ENCODE measurements at regions not wholly inside any gene's neighbourhood (a gene's known extent, or its start where the extent isn't known, plus 50 kb on each side); places are given as distances from the start of the nearest gene placed in this dataset.

GRCh38 chr6:94050515-94050914, 631.2 kb upstream of the EPHA7 start:
- H3K9me3 ChIP-seq, result no peaks in the 10 kb centered on the region
- no peaks in the 10 kb centered on the region for H3K36me3 ChIP-seq
- no peak overlapping the region for H3K27ac ChIP-seq
- no peak for DNase-seq
- no peaks in the 10 kb centered on the region for H3K4me1 ChIP-seq (ENCODE audit: insufficient read depth)
- intact Hi-C loops (cut with DNase I), result no loop called here
- H3K4me3 ChIP-seq, result no peak overlapping the region
- TF ChIP-seq CTCF (IDR thresholded peaks at IDR 0.05) (no peak), EP300 (IDR thresholded peaks at IDR 0.05) (no peak), POLR2A (IDR thresholded peaks at IDR 0.05) (no peak)
- 90 to 94% (median 92%) methylated on average over 3 of the region's 3 CpGs for WGBS, 3 donors
- no peaks in the 10 kb centered on the region for H3K27me3 ChIP-seq

- Histone ChIP-seq H3K4me3 (no peak overlapping the region), H3K9me3 (no peaks in the 10 kb centered on the region), H3K4me1 (ENCODE audit: insufficient read depth) (no peaks in the 10 kb centered on the region), H3K36me3 (no peaks in the 10 kb centered on the region), H3K27ac (no peak overlapping the region), H3K27me3 (no peaks in the 10 kb centered on the region)
- no peak for DNase-seq
- intact Hi-C loops (cut with DNase I), result no loop called here
- TF ChIP-seq POLR2A (IDR thresholded peaks at IDR 0.05) (no peak), EP300 (IDR thresholded peaks at IDR 0.05) (no peak), CTCF (IDR thresholded peaks at IDR 0.05) (no peak)
Observed at GRCh38 chr6:94049001-94049400, 629.6 kb upstream of the EPHA7 start.

- no peak for DNase-seq
Observed at GRCh38 chr6:94045099-94045829, 625.9 kb upstream of the EPHA7 start.

GRCh38 chr6:94041945-94042709, 622.8 kb upstream of the EPHA7 start:
- H3K27ac ChIP-seq, result no peak overlapping the region
- no peak overlapping the region for H3K4me3 ChIP-seq
- H3K36me3 ChIP-seq, result no peaks in the 10 kb centered on the region
- no peak for DNase-seq
- no peaks in the 10 kb centered on the region for H3K9me3 ChIP-seq
- 80 to 90% (median 85%) methylated on average over 3 of the region's 3 CpGs for WGBS, 3 donors
- H3K4me1 ChIP-seq (ENCODE audit: insufficient read depth), result no peaks in the 10 kb centered on the region
- H3K27me3 ChIP-seq, result no peaks in the 10 kb centered on the region
- intact Hi-C loops (cut with DNase I), result no loop called here
- TF ChIP-seq EP300 (IDR thresholded peaks at IDR 0.05) (no peak), CTCF (IDR thresholded peaks at IDR 0.05) (no peak), POLR2A (IDR thresholded peaks at IDR 0.05) (no peak)

More at GRCh38 chr6:94045099-94045829, 625.9 kb upstream of the EPHA7 start:
- Histone ChIP-seq H3K9me3 (no peaks in the 10 kb centered on the region), H3K36me3 (no peaks in the 10 kb centered on the region), H3K4me1 (ENCODE audit: insufficient read depth) (no peaks in the 10 kb centered on the region), H3K27me3 (no peaks in the 10 kb centered on the region), H3K27ac (no peak overlapping the region), H3K4me3 (no peak overlapping the region)
- no peak for TF ChIP-seq POLR2A (IDR thresholded peaks at IDR 0.05)
- TF ChIP-seq CTCF (IDR thresholded peaks at IDR 0.05), result no peak
- no peak for TF ChIP-seq EP300 (IDR thresholded peaks at IDR 0.05)
- 50 to 64% (median 64%) methylated on average over 12 of the region's 12 CpGs for WGBS, 3 donors
- intact Hi-C loops (cut with DNase I), result no loop called here

Measured in ovary (tissue), 7 donors.